ENCODE measurements at regions not wholly inside any gene's neighbourhood (a gene's known extent, or its start where the extent isn't known, plus 50 kb on each side); places are given as distances from the start of the nearest gene placed in this dataset.

DNA sequence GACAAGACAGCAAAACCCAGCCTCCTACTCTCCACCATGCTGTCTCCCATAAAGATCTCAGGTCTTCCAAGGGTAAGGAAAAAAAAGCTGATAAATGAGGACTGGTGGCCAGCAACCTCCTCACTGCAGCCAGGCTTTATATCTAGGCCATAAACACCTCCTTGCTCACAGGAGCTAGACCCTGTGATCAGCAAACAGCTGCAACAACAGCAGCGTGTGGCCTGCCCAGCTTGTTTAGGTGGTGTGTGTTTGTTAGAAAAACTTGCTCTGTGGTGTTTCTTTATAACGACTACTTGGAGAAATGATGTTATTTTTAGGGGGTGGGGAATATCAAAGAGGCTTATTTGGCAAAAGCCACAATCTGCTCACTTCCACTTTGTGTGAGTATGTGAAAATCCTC lies 880.9 kb upstream of the AMELY start:
- no peak for TF ChIP-seq CTCF (IDR thresholded peaks at IDR 0.05)
- no peak for TF ChIP-seq POLR2A (IDR thresholded peaks at IDR 0.05)
